GM18951 (cell line): ENCODE measurements at regions not wholly inside any gene's neighbourhood (a gene's known extent, or its start where the extent isn't known, plus 50 kb on each side); places are given as distances from the start of the nearest gene placed in this dataset.

Experiments used
- POLR2A ChIP-seq: IDR thresholded peaks from 4 replicates; pipeline ENCODE4 v1.6.1; 2011; ENCODE audit warnings: mild to moderate bottlenecking; ENCODE audit not compliant: insufficient read length, insufficient read depth; ENCODE audit errors: extremely low read depth
- in situ Hi-C: fragments of 300-500 bp; cut with MboI; formaldehyde crosslinking; loops from one replicate; pipeline ENCODE4 v1.12.0; 2022; ENCODE audit warnings: low sequenced_read_pairs, mixed read lengths, inconsistent platforms; ENCODE audit not compliant: unreplicated experiment

- in situ Hi-C loops, result no loop called here
- TF ChIP-seq POLR2A, result no peak
Observed at GRCh38 chr3:31248563-31248992, 284.1 kb upstream of the STT3B start.

- TF ChIP-seq POLR2A, result no peak
- in situ Hi-C loops, result no loop called here
Observed at GRCh38 chr3:31249545-31249944, 283.2 kb upstream of the STT3B start.

GRCh38 chr3:31250116-31250777 lies 282.5 kb upstream of the STT3B start:
- in situ Hi-C loops, result no loop called here
- no peak for TF ChIP-seq POLR2A

- in situ Hi-C loops, result no loop called here
- no peak for TF ChIP-seq POLR2A
Observed at GRCh38 chr3:31251083-31251482, 281.6 kb upstream of the STT3B start.

GRCh38 chr3:31252216-31253185 lies 280.2 kb upstream of the STT3B start:
- in situ Hi-C loops, result no loop called here
- TF ChIP-seq POLR2A, result no peak

- in situ Hi-C loops, result no loop called here
- TF ChIP-seq POLR2A, result no peak
Observed at GRCh38 chr3:31253782-31254181, 278.9 kb upstream of the STT3B start.

GRCh38 chr3:31254483-31254882 lies 278.2 kb upstream of the STT3B start:
- TF ChIP-seq POLR2A, result no peak

GRCh38 chr3:31255007-31255581 lies 277.6 kb upstream of the STT3B start:
- no peak for TF ChIP-seq POLR2A
- in situ Hi-C loops, result no loop called here

More at GRCh38 chr3:31254483-31254882, 278.2 kb upstream of the STT3B start:
- in situ Hi-C loops, result no loop called here

GRCh38 chr3:31262201-31262600 lies 270.5 kb upstream of the STT3B start:
- in situ Hi-C loops, result no loop called here
- no peak for TF ChIP-seq POLR2A

GRCh38 chr3:31263897-31264296 lies 268.8 kb upstream of the STT3B start:
- in situ Hi-C loops, result no loop called here
- TF ChIP-seq POLR2A, result no peak

- no peak for TF ChIP-seq POLR2A
- in situ Hi-C loops, result no loop called here
Observed at GRCh38 chr3:31265646-31266428, 266.9 kb upstream of the STT3B start.

- no peak for TF ChIP-seq POLR2A
- in situ Hi-C loops, result no loop called here
Observed at GRCh38 chr3:31268868-31269267, 263.9 kb upstream of the STT3B start.

GRCh38 chr3:31270010-31270409 lies 262.7 kb upstream of the STT3B start:
- in situ Hi-C loops, result no loop called here
- no peak for TF ChIP-seq POLR2A
